HG03039 (cell line): ENCODE measurements at regions not wholly inside any gene's neighbourhood (a gene's known extent, or its start where the extent isn't known, plus 50 kb on each side); places are given as distances from the start of the nearest gene placed in this dataset.
"Not testable (repeated sequence)": the region's sequence is repeated elsewhere in the genome, so short reads cannot be mapped to it uniquely, and the experiment has no call there.

Experiments
- ATAC-seq: cut with Tn5 transposase; IDR thresholded peaks from one replicate; pipeline ENCODE4 v1.9.1; 2021; ENCODE audit warnings: mild to moderate bottlenecking, moderate library complexity; ENCODE audit not compliant: unreplicated experiment

DNA sequence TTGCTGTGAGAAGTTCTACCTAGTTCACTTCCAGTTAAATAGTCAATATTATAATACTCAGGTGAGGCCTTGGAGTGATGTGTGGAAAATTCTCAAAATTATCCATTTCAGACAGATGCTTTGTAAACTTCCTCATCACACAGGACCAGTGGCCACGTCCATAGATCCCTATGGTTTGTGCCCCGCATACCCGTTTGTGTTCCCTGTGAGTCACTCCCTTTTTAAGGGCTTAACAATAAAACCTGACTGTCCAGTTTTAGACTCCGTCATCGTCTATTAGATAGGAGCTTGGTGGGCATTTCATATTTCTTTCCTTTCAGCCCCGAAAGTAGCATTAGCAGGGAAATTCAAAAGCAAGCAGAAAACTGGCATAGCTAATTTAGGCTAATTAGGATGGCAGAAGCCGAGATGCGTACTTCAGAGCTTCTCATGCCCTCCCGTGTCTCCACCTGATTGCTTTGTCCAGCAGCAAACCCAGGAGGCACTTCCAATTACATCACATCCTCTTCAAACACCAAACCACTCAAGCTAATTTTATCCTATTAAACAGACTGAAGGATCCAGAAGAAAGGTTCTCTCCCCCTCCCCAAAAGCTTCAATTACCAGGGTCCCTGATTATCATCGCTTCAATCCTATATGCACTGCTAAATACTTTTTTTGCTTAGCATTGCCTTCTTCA is 186.6 kb upstream of the OTX2 start:
- ATAC-seq: no peak

DNA sequence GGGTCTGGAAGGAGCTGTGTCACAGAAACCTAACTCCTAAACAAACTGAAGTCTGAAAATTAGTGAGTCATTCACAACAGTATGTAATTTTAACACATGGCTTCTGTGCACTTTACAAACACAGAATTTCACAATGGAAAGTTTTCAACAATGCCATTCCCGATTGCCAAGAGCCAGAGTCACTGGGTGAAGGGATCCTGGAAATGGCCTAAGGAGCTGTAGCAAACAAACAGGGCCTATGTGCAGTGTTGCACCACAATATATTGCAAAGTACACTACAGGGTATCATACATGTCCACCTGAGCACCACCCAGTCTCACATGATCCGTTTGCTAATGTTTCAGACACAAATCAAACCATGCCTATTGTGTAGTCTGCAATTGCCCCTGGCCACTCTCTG is 184.7 kb upstream of the OTX2 start:
- no peak for ATAC-seq

- ATAC-seq: no peak
Measured at GRCh38 chr14:56992332-56992820, 182.1 kb upstream of the OTX2 start.

GRCh38 chr14:56990991-56991627 is 180.8 kb upstream of the OTX2 start:
- ATAC-seq: not testable (repeated sequence)

DNA sequence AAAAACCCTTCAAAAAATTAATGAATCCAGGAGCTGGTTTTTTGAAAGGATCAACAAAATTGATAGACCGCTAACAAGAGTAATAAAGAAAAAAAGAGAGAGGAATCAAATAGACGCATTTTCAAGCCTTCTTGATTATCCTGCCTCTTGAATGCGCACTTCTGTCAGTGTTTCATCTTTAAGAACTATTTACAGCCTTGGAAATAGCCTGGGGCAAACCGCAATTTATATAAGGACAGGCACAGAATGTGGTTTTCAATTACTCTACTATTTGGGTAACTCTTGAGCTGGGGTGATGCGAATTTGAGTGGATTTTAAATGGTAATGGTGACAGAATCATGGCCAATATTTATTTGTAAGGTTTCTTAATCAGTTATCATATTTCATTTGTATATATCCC is 179.1 kb upstream of the OTX2 start:
- ATAC-seq: no peak

GRCh38 chr14:56979936-56980335 is 169.7 kb upstream of the OTX2 start:
- ATAC-seq: no peak

GRCh38 chr14:56976211-56976610 is 165.9 kb upstream of the OTX2 start:
- no peak for ATAC-seq

GRCh38 chr14:56975521-56975920 is 165.2 kb upstream of the OTX2 start:
- ATAC-seq: no peak

- ATAC-seq: no peak
Measured at GRCh38 chr14:56972948-56973347, 162.7 kb upstream of the OTX2 start.

DNA sequence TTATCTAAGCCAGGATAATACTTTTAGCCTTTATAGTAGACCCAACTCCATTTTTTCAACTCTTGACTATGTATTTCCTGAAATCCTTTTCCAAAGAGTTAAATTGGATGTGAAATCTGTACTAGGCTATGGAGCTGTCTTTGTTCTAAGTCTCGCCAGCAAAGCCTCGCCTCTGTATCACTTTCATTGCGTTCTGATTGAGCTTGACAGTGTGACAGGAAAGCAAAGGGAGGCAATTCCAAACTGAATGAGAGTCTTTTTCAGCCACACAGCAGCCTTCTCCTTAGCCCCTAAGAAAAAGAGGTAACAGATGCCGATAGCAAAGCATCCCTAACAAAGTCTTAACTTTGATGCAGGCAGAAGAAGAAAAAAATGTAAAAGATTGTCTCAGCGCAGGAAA is 154.6 kb upstream of the OTX2 start:
- no peak for ATAC-seq

DNA sequence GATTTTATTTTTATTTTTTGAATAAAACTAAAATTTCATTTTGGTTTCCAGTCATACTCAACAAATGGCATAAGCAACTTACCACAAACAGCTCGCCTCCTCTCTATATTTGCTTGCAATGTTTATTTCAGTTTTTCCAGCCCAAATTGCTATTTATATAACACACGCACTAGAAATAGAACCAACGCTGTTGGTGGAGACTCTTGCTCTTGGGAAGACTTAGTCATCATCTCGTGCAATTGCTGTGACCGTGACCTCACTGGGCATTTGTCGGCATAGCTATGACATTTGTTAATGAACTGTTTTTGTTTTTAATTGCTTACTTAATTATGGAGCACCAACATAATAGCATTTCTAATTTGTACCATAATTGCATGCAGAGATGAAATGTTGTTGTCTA is 153.1 kb upstream of the OTX2 start:
- ATAC-seq: no peak

GRCh38 chr14:56962444-56963080 is 152.3 kb upstream of the OTX2 start:
- ATAC-seq: no peak

GRCh38 chr14:56959869-56960268 is 149.6 kb upstream of the OTX2 start:
- ATAC-seq: no peak

- ATAC-seq: no peak
Measured at GRCh38 chr14:56959121-56959520, 148.8 kb upstream of the OTX2 start.

- ATAC-seq: no peak
Measured at GRCh38 chr14:56956182-56956581, 145.9 kb upstream of the OTX2 start.

GRCh38 chr14:56955745-56956144 is 145.5 kb upstream of the OTX2 start:
- ATAC-seq: no peak

GRCh38 chr14:56953884-56954283 is 143.6 kb upstream of the OTX2 start:
- ATAC-seq: no peak

DNA sequence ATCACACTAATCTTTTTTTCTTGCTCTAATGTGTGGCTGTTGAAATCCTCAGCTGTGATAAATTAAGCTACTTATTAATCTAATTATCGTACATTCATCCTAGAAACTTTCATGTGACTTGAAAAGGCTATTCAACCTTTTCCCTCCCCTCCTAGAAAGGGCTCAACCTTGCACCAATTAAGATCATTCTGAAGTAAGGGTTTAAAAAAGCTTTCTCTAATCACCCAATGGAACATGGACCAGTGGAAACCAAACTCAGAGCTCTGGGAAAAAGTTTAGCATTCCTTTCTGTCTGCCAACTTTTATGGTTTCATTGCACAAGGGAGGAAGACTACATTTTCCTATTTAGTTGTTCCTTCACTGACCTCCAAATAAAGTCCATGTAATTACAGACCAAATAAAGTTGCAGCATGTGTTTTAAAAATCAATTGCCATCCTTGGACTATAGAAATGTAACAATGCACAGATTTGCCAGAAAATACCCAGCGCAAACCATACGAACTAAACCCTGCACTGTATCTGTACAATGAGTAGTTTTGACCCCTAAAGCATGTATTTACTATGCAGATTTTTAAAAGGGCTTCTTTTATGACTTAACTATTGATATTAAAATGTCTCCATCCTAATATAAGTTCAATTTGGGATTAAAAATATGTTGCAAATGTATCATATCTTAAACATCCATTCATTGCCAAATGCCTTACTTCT is 142.6 kb upstream of the OTX2 start:
- ATAC-seq: no peak

GRCh38 chr14:56949828-56950227 is 139.5 kb upstream of the OTX2 start:
- ATAC-seq: no peak

- no peak for ATAC-seq
Measured at GRCh38 chr14:56945291-56945690, 135.0 kb upstream of the OTX2 start.

DNA sequence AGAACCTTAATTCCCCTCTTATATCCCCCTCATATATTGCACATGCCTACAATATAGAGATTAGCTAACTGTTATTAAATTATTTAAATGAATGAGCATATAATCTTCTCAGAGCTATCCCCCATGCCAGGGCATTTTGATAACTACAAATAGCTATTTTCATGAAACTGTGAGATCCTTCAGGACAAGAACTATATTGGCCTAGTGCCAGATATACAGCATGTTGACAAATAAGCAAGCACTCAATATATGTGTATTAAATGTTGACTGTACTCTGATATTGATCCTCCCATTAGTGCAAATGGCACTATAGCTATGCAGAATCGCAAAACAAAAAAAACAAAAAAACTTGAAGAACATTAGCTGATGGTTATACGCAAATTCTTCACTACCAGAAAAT is 134.1 kb upstream of the OTX2 start:
- no peak for ATAC-seq

DNA sequence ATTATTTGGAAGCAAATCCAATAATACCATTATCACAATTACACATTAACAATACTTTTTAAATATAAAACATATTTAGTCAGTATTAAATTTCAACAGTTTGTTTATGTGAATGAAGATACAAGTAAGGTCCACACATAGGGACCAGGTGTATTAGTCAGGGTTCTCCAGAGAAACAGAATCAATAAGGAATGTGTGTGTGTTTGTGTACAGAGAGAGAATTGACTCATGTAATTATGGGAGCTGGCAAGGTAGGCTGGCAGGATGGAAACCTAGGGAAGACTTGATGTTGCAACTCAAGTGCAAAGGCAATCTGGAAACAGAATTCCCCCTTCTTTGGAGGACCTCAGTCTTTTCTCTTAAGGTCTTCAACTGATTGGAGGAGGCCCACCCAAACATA is 123.2 kb upstream of the OTX2 start:
- ATAC-seq: no peak
